Endothelial cell of umbilical vein (primary cell): ENCODE measurements at regions not wholly inside any gene's neighbourhood (a gene's known extent, or its start where the extent isn't known, plus 50 kb on each side); places are given as distances from the start of the nearest gene placed in this dataset.

Experiments used
- BruUV-seq: library from RNA; stranded (reverse); fragments of 400-500 nt; replicated peaks from 2 replicates; lab custom pipeline; 2021; lab: Mats Ljungman, UMichigan
- CTCF ChIA-PET: fragments of 300-600, 350-600 bp; sonication (Branson Sonifier 250); formaldehyde crosslinking; loops from one replicate; lab custom pipeline; 2021; ENCODE audit warnings: antibody characterized with exemption, inconsistent platforms; lab: Charles Lee
- POLR2A ChIA-PET: fragments of 300-600, 350-600 bp; sonication (Branson Sonifier 250); formaldehyde crosslinking; loops from one replicate; lab custom pipeline; 2021; ENCODE audit warnings: antibody characterized with exemption, inconsistent platforms; lab: Charles Lee
- DNase-seq: peaks from one replicate; pipeline ENCODE4 v3.0.0-alpha.2; 2011; ENCODE audit warnings: low read depth, low spot score
- FAIRE-seq: peaks from 2 replicates; lab custom pipeline; 2011; peaks lifted over from hg19 to GRCh38; lab: Jason Lieb, UNC
- H2AFZ ChIP-seq: 2 replicates; pipeline ENCODE4 v1.6.0; 2012; ENCODE audit warnings: low read depth, low read length, control low read depth, inconsistent platforms
- H3K27ac ChIP-seq: 2 replicates; pipeline ENCODE4 v1.5.1; 2011; ENCODE audit warnings: low read depth, mild to moderate bottlenecking, control low read depth, low read length, moderate library complexity; ENCODE audit not compliant: insufficient read depth
- H3K27me3 ChIP-seq, 2 experiments: 2 replicates each; pipeline versions ENCODE4 v1.6.0 to v1.6.1; 2011; ENCODE audit warnings: low read length in 2 of 2, mixed read lengths in 1 of 2; ENCODE audit not compliant: control insufficient read depth in 2 of 2, insufficient read depth in 2 of 2
- H3K36me3 ChIP-seq, 2 experiments: 2 replicates in 1 of 2; 3 replicates in 1 of 2; pipeline ENCODE4 v1.5.1; 2011; ENCODE audit warnings: low read length in 2 of 2, mild to moderate bottlenecking in 1 of 2, moderate library complexity in 1 of 2; ENCODE audit not compliant: control insufficient read depth in 2 of 2, insufficient read depth in 2 of 2; ENCODE audit errors: extremely low read depth in 1 of 2
- H3K4me1 ChIP-seq: 3 replicates; pipeline ENCODE4 v1.5.1; 2011; ENCODE audit warnings: mild to moderate bottlenecking, low read length; ENCODE audit not compliant: control insufficient read depth, insufficient read depth; ENCODE audit errors: extremely low read depth
- H3K4me2 ChIP-seq: 2 replicates; pipeline ENCODE4 v1.6.1; 2011; ENCODE audit warnings: low read length, control low read depth, mixed read lengths; ENCODE audit not compliant: insufficient read depth
- H3K4me3 ChIP-seq, 3 experiments: fragments of 200-600 bp in 1 of 3; sonication (generic), shearing (Covaris generic) in 1 of 3; replicated peaks in 1 of 3; 2 replicates each; pipeline ENCODE4 v1.5.1; 2011 to 2016; ENCODE audit warnings: control low read depth in 3 of 3, low read length in 3 of 3, mild to moderate bottlenecking in 2 of 3, inconsistent platforms in 1 of 3, low read depth in 1 of 3, moderate library complexity in 1 of 3; ENCODE audit not compliant: insufficient read depth in 1 of 3
- H3K79me2 ChIP-seq: 2 replicates; pipeline ENCODE4 v1.6.0; 2012; ENCODE audit warnings: low read length, inconsistent platforms; ENCODE audit not compliant: control insufficient read depth, insufficient read depth
- H3K9ac ChIP-seq: replicated peaks from 2 replicates; pipeline ENCODE3; 2011; ENCODE audit warnings: low read length, control low read depth; ENCODE audit not compliant: insufficient read depth; ENCODE audit errors: extremely low read depth
- H3K9me1 ChIP-seq: replicated peaks from 3 replicates; pipeline ENCODE4 v1.6.0; 2011; ENCODE audit warnings: mild to moderate bottlenecking, low read length; ENCODE audit not compliant: control insufficient read depth, insufficient read depth; ENCODE audit errors: extremely low read depth
- H3K9me3 ChIP-seq: replicated peaks from 2 replicates; pipeline ENCODE4 v1.5.1; 2012; ENCODE audit warnings: low read length, inconsistent platforms; ENCODE audit not compliant: control insufficient read depth, insufficient read depth
- H4K20me1 ChIP-seq: replicated peaks from 2 replicates; pipeline ENCODE3; 2011; ENCODE audit warnings: mild to moderate bottlenecking, low read length; ENCODE audit not compliant: control insufficient read depth, insufficient read depth; ENCODE audit errors: extremely low read depth
- CTCF ChIP-seq, 2 donors: IDR thresholded peaks; 1 replicate in 1 of 2; 2 replicates in 1 of 2; pipeline ENCODE4 v1.5.1; 2011; ENCODE audit warnings: low read length in 2 of 2, mild to moderate bottlenecking in 2 of 2, moderate library complexity in 2 of 2, control low read depth in 1 of 2, inconsistent platforms in 1 of 2, low read depth in 1 of 2; ENCODE audit not compliant: insufficient read depth in 1 of 2; ENCODE audit errors: extremely low read depth in 1 of 2
- EZH2 ChIP-seq: IDR thresholded peaks from 2 replicates; pipeline ENCODE4 v1.6.1; 2012; ENCODE audit warnings: borderline replicate concordance, low read depth, mild to moderate bottlenecking, moderate library complexity, low read length, inconsistent platforms; ENCODE audit not compliant: severe bottlenecking
- FOS ChIP-seq: IDR thresholded peaks from 2 replicates; pipeline ENCODE4 v1.6.1; 2011; ENCODE audit warnings: mild to moderate bottlenecking, low read length, moderate library complexity, borderline replicate concordance; ENCODE audit not compliant: insufficient read depth
- GATA2 ChIP-seq: IDR thresholded peaks from 2 replicates; pipeline ENCODE4 v1.7.0; 2011; ENCODE audit warnings: low read depth, mild to moderate bottlenecking, moderate library complexity, mixed read lengths, low read length; ENCODE audit not compliant: insufficient read length, insufficient read depth
- JUN ChIP-seq: IDR thresholded peaks from 2 replicates; pipeline ENCODE4 v1.6.1; 2011; ENCODE audit warnings: borderline replicate concordance, low read depth; ENCODE audit not compliant: insufficient read length, insufficient read depth
- MYC ChIP-seq: IDR thresholded peaks from one replicate; pipeline ENCODE4 v1.6.1; 2011; ENCODE audit warnings: mild to moderate bottlenecking, low read depth, low read length
- POLR2A ChIP-seq: IDR thresholded peaks from 2 replicates; pipeline ENCODE4 v1.6.1; 2012; ENCODE audit warnings: low read depth, mild to moderate bottlenecking, control low read depth, low read length
- POLR2AphosphoS5 ChIP-seq: IDR thresholded peaks from 2 replicates; pipeline ENCODE4 v1.6.1; 2012; ENCODE audit warnings: low read depth, mild to moderate bottlenecking, control low read depth, low read length, moderate library complexity; ENCODE audit not compliant: insufficient read depth
- dilution Hi-C: fragments of 300-500 bp; cut with MboI; formaldehyde crosslinking; loops from one replicate; pipeline ENCODE4 v1.15.0; 2019; ENCODE audit warnings: low sequenced_read_pairs; ENCODE audit not compliant: extremely low pct_ligation_motif_present
- intact Hi-C: fragments of 100-400 bp; cut with micrococcal nuclease; formaldehyde crosslinking; loops from one replicate; pipeline ENCODE4 v1.10.0; 2022
- TF ChIP-seq, protein P1 (sequence below): IDR thresholded peaks from 2 replicates; pipeline ENCODE4 v1.6.1; 2011; ENCODE audit not compliant: insufficient read depth, insufficient read length

- no peaks in the 10 kb centered on the region for H3K9me3 ChIP-seq
- POLR2A ChIA-PET = no interaction called here
- FAIRE-seq (no peak), DNase-seq (no peak)
- H3K36me3 ChIP-seq = no peaks in the 10 kb centered on the region
- H2AFZ ChIP-seq = no peak overlapping the region
- no peaks in the 10 kb centered on the region for H3K27me3 ChIP-seq
- no TSS peak for BruUV-seq
- H4K20me1 ChIP-seq = no peaks in the 10 kb centered on the region
- H3K27ac ChIP-seq = no peak overlapping the region
- TF ChIP-seq MYC (no peak), EZH2 (no peak), FOS (no peak), GATA2 (no peak), POLR2A (no peak), CTCF (IDR thresholded peaks at IDR 0.05; ENCODE audit: extremely low read depth in 1 of 2, insufficient read depth in 1 of 2, low read depth in 1 of 2, low read length in 2 of 2) (no peak), POLR2AphosphoS5 (no peak), JUN (no peak)
- TF ChIP-seq, protein P1, sequence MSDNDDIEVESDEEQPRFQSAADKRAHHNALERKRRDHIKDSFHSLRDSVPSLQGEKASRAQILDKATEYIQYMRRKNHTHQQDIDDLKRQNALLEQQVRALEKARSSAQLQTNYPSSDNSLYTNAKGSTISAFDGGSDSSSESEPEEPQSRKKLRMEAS = no peak
- no peak overlapping the region for H3K9ac ChIP-seq
- no peaks in the 10 kb centered on the region for H3K79me2 ChIP-seq
- no peak overlapping the region for H3K4me2 ChIP-seq
- dilution Hi-C loops (no loop called here), intact Hi-C loops (no loop called here)
- H3K4me1 ChIP-seq = no peaks in the 10 kb centered on the region
- CTCF ChIA-PET = no interaction called here
- H3K9me1 ChIP-seq = no peaks in the 10 kb centered on the region
- no peak overlapping the region for H3K4me3 ChIP-seq
Observed at GRCh38 chr11:114820621-114821020, 142.3 kb downstream of the NXPE2 start.
